ENCODE measurements at regions not wholly inside any gene's neighbourhood (a gene's known extent, or its start where the extent isn't known, plus 50 kb on each side); places are given as distances from the start of the nearest gene placed in this dataset.

GRCh38 chr21:28833609-28834008 lies 159.1 kb downstream of the LTN1 start:
- intact Hi-C loops (cut with DNase I), result no loop called here
- Histone ChIP-seq H3K4me1 (no peaks in the 10 kb centered on the region), H3K4me3 (no peak overlapping the region), H3K9me3 (no peaks in the 10 kb centered on the region), H3K27ac (no peak overlapping the region), H3K27me3 (no peaks in the 10 kb centered on the region), H3K36me3 (no peaks in the 10 kb centered on the region)
- TF ChIP-seq POLR2AphosphoS5 (IDR thresholded peaks at IDR 0.05; ENCODE audit: insufficient read depth in 1 of 2, low read depth in 1 of 2) (no peak), CTCF (IDR thresholded peaks at IDR 0.05) (no peak), POLR2A (IDR thresholded peaks at IDR 0.05) (no peak)
- no peak for DNase-seq (ENCODE audit: extremely low spot score in 2 of 2)

- H3K4me1 ChIP-seq, result no peaks in the 10 kb centered on the region
- H3K27me3 ChIP-seq, result no peaks in the 10 kb centered on the region
- no peak overlapping the region for H3K4me3 ChIP-seq
- TF ChIP-seq POLR2AphosphoS5 (IDR thresholded peaks at IDR 0.05; ENCODE audit: insufficient read depth in 1 of 2, low read depth in 1 of 2) (no peak), CTCF (IDR thresholded peaks at IDR 0.05) (no peak), POLR2A (IDR thresholded peaks at IDR 0.05) (no peak)
- no peaks in the 10 kb centered on the region for H3K36me3 ChIP-seq
- no peak overlapping the region for H3K27ac ChIP-seq
- intact Hi-C loops (cut with DNase I), result no loop called here
- H3K9me3 ChIP-seq, result no peaks in the 10 kb centered on the region
- DNase-seq (ENCODE audit: extremely low spot score in 2 of 2), result no peak
These were observed 159.5 kb downstream of the LTN1 start for GRCh38 chr21:28833182-28833581.

GRCh38 chr21:28832715-28833061 lies 160.0 kb downstream of the LTN1 start:
- no peak overlapping the region for H3K4me3 ChIP-seq
- no peaks in the 10 kb centered on the region for H3K27me3 ChIP-seq
- no peak for DNase-seq (ENCODE audit: extremely low spot score in 2 of 2)
- no peaks in the 10 kb centered on the region for H3K4me1 ChIP-seq
- intact Hi-C loops (cut with DNase I), result no loop called here
- TF ChIP-seq POLR2A (IDR thresholded peaks at IDR 0.05), result no peak
- no peak for TF ChIP-seq CTCF (IDR thresholded peaks at IDR 0.05)
- no peak for TF ChIP-seq POLR2AphosphoS5 (IDR thresholded peaks at IDR 0.05; ENCODE audit: insufficient read depth in 1 of 2, low read depth in 1 of 2)
- no peak overlapping the region for H3K27ac ChIP-seq
- H3K36me3 ChIP-seq, result no peaks in the 10 kb centered on the region
- H3K9me3 ChIP-seq, result no peaks in the 10 kb centered on the region

- no peaks in the 10 kb centered on the region for H3K4me1 ChIP-seq
- TF ChIP-seq POLR2A (IDR thresholded peaks at IDR 0.05) (no peak), CTCF (IDR thresholded peaks at IDR 0.05) (no peak), POLR2AphosphoS5 (IDR thresholded peaks at IDR 0.05; ENCODE audit: insufficient read depth in 1 of 2, low read depth in 1 of 2) (no peak)
- no peaks in the 10 kb centered on the region for H3K9me3 ChIP-seq
- no peak overlapping the region for H3K4me3 ChIP-seq
- H3K27ac ChIP-seq, result no peak overlapping the region
- no peaks in the 10 kb centered on the region for H3K36me3 ChIP-seq
- DNase-seq (ENCODE audit: extremely low spot score in 2 of 2), result no peak
- intact Hi-C loops (cut with DNase I), result no loop called here
- H3K27me3 ChIP-seq, result no peaks in the 10 kb centered on the region
These were observed 160.5 kb downstream of the LTN1 start for GRCh38 chr21:28832013-28832714.

GRCh38 chr21:28828981-28829380 lies 163.7 kb downstream of the LTN1 start:
- no peaks in the 10 kb centered on the region for H3K36me3 ChIP-seq
- H3K27ac ChIP-seq, result no peak overlapping the region
- no peak for DNase-seq (ENCODE audit: extremely low spot score in 2 of 2)
- peaks cover under 1% of the 10 kb centered on the region for H3K4me1 ChIP-seq
- TF ChIP-seq POLR2AphosphoS5 (IDR thresholded peaks at IDR 0.05; ENCODE audit: insufficient read depth in 1 of 2, low read depth in 1 of 2) (no peak), CTCF (IDR thresholded peaks at IDR 0.05) (no peak), POLR2A (IDR thresholded peaks at IDR 0.05) (no peak)
- intact Hi-C loops (cut with DNase I), result no loop called here
- H3K27me3 ChIP-seq, result no peaks in the 10 kb centered on the region
- H3K9me3 ChIP-seq, result no peaks in the 10 kb centered on the region
- H3K4me3 ChIP-seq, result no peak overlapping the region

All from vagina (tissue), 2 donors.